Hepatocyte (in vitro differentiated cells): ENCODE measurements at regions not wholly inside any gene's neighbourhood (a gene's known extent, or its start where the extent isn't known, plus 50 kb on each side); places are given as distances from the start of the nearest gene placed in this dataset.

Source experiments
- CTCF ChIP-seq: fragments of 200-600 bp; sonication (generic); IDR thresholded peaks from 2 replicates; pipeline ENCODE4 v1.5.1; 2016; ENCODE audit warnings: antibody characterized with exemption, mild to moderate bottlenecking; ENCODE audit not compliant: poor library complexity
- EZH2 ChIP-seq: fragments of 200-600 bp; sonication (generic); IDR thresholded peaks from 2 replicates; pipeline ENCODE4 v1.6.1; 2016; ENCODE audit warnings: antibody characterized with exemption, mild to moderate bottlenecking, borderline replicate concordance

DNA sequence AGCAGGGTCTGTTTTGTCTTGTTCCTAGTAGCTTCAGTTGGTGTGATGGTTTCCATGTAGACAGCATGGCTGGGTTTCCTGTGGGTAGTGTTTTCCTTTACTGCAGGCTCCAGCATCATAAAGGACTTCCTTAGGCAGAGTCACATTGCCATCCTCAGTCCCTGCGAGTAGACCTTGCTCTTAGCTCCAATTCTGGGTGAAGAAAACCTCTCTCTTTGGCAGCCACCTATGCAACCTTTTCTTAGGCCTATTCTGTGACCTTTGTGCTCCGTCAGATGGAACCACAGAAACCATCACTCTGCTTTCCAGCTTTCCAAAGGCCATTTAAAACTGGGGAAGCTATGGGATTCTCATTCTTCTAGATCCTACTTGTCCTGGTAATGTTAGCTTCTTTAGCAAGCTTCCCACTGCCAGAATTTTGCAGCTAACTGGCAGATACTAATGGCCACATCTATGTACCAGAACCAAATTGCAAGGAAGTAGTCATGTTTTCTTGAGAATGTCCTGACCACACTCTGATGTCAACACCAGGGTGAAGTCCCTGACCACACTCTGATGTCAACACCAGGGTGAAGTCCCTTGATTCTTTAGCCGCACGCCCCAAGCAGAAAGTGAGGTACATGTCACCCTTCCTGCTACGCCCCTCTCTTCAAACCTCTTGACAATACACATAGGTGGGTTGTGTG lies 646.6 kb upstream of the HS3ST5 start:
- no peak for TF ChIP-seq CTCF
- no peak for TF ChIP-seq EZH2
